Body of pancreas (tissue), 4 donors: ENCODE measurements at regions not wholly inside any gene's neighbourhood (a gene's known extent, or its start where the extent isn't known, plus 50 kb on each side); places are given as distances from the start of the nearest gene placed in this dataset.

Source experiments
- CTCF ChIP-seq, 7 experiments: fragments of 450-650 bp in 4 of 7; fragments of 200-600 bp in 3 of 7; sonication (generic) in 3 of 7; IDR thresholded peaks; one replicate each; pipeline ENCODE4 v1.5.1; 2016 to 2019; ENCODE audit warnings: antibody characterized with exemption in 7 of 7
- POLR2A ChIP-seq, 3 donors: fragments of 450-650 bp; IDR thresholded peaks; one replicate each; pipeline ENCODE4 v1.6.1; 2016; ENCODE audit warnings: antibody characterized with exemption in 3 of 3, mild to moderate bottlenecking in 2 of 3

GRCh38 chr20:19161336-19161735, 51.1 kb upstream of the SLC24A3 start:
- TF ChIP-seq CTCF (IDR thresholded peaks at IDR 0.05) (no peak), POLR2A (IDR thresholded peaks at IDR 0.05) (no peak)
